Endothelial cell of umbilical vein (primary cell): ENCODE measurements at regions not wholly inside any gene's neighbourhood (a gene's known extent, or its start where the extent isn't known, plus 50 kb on each side); places are given as distances from the start of the nearest gene placed in this dataset.

ENCODE experiments used
- EZH2 ChIP-seq: IDR thresholded peaks from 2 replicates; pipeline ENCODE4 v1.6.1; 2012; ENCODE audit warnings: borderline replicate concordance, low read depth, mild to moderate bottlenecking, moderate library complexity, low read length, inconsistent platforms; ENCODE audit not compliant: severe bottlenecking
- GATA2 ChIP-seq: IDR thresholded peaks from 2 replicates; pipeline ENCODE4 v1.7.0; 2011; ENCODE audit warnings: low read depth, mild to moderate bottlenecking, moderate library complexity, mixed read lengths, low read length; ENCODE audit not compliant: insufficient read length, insufficient read depth
- JUN ChIP-seq: IDR thresholded peaks from 2 replicates; pipeline ENCODE4 v1.6.1; 2011; ENCODE audit warnings: borderline replicate concordance, low read depth; ENCODE audit not compliant: insufficient read length, insufficient read depth
- MYC ChIP-seq: IDR thresholded peaks from one replicate; pipeline ENCODE4 v1.6.1; 2011; ENCODE audit warnings: mild to moderate bottlenecking, low read depth, low read length
- POLR2A ChIP-seq: IDR thresholded peaks from 2 replicates; pipeline ENCODE4 v1.6.1; 2012; ENCODE audit warnings: low read depth, mild to moderate bottlenecking, control low read depth, low read length
- POLR2AphosphoS5 ChIP-seq: IDR thresholded peaks from 2 replicates; pipeline ENCODE4 v1.6.1; 2012; ENCODE audit warnings: low read depth, mild to moderate bottlenecking, control low read depth, low read length, moderate library complexity; ENCODE audit not compliant: insufficient read depth
- TF ChIP-seq, protein P1 (sequence below), 2 donors: IDR thresholded peaks; 1 replicate in 1 of 2; 2 replicates in 1 of 2; pipeline ENCODE4 v1.5.1; 2011; ENCODE audit warnings: low read length in 2 of 2, mild to moderate bottlenecking in 2 of 2, moderate library complexity in 2 of 2, control low read depth in 1 of 2, inconsistent platforms in 1 of 2, low read depth in 1 of 2; ENCODE audit not compliant: insufficient read depth in 1 of 2; ENCODE audit errors: extremely low read depth in 1 of 2
- TF ChIP-seq, protein P2 (sequence below): IDR thresholded peaks from 2 replicates; pipeline ENCODE4 v1.6.1; 2011; ENCODE audit not compliant: insufficient read depth, insufficient read length

DNA sequence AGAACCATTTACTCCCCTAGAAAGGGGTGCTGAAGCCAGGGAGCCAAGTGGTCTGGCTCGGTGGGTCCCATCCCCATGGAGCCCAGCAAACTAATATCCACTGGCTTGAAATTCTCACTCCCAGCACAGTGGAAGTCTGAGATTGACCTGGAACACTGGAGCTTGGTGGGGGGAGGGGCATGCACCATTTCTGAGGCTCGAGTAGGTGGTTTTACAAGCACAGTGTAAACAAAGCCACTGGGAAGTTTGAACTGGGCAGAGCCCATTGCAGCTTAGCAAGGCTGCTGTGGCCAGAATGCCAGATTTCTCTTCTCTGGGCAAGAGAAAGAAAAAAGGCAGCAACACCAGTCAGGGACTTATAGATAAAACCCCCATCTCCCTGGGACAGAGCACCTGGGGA lies 855.8 kb upstream of the CITED2 start:
- TF ChIP-seq, protein P1, sequence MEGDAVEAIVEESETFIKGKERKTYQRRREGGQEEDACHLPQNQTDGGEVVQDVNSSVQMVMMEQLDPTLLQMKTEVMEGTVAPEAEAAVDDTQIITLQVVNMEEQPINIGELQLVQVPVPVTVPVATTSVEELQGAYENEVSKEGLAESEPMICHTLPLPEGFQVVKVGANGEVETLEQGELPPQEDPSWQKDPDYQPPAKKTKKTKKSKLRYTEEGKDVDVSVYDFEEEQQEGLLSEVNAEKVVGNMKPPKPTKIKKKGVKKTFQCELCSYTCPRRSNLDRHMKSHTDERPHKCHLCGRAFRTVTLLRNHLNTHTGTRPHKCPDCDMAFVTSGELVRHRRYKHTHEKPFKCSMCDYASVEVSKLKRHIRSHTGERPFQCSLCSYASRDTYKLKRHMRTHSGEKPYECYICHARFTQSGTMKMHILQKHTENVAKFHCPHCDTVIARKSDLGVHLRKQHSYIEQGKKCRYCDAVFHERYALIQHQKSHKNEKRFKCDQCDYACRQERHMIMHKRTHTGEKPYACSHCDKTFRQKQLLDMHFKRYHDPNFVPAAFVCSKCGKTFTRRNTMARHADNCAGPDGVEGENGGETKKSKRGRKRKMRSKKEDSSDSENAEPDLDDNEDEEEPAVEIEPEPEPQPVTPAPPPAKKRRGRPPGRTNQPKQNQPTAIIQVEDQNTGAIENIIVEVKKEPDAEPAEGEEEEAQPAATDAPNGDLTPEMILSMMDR (IDR thresholded peaks at IDR 0.05; ENCODE audit: extremely low read depth in 1 of 2, insufficient read depth in 1 of 2, low read depth in 1 of 2, low read length in 2 of 2) = no peak
- no peak for TF ChIP-seq POLR2AphosphoS5
- TF ChIP-seq EZH2 = no peak
- TF ChIP-seq POLR2A = no peak
- TF ChIP-seq, protein P2, sequence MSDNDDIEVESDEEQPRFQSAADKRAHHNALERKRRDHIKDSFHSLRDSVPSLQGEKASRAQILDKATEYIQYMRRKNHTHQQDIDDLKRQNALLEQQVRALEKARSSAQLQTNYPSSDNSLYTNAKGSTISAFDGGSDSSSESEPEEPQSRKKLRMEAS = no peak
- no peak for TF ChIP-seq JUN
- TF ChIP-seq GATA2 = no peak
- TF ChIP-seq MYC = no peak
